Upper lobe of right lung (tissue), 1 donor: ENCODE measurements at regions not wholly inside any gene's neighbourhood (a gene's known extent, or its start where the extent isn't known, plus 50 kb on each side); places are given as distances from the start of the nearest gene placed in this dataset.
"Not testable (repeated sequence)": the region's sequence is repeated elsewhere in the genome, so short reads cannot be mapped to it uniquely, and the experiment has no call there.

Source experiments
- ATAC-seq: fragments of 200-7000 bp; cut with Tn5 transposase; one replicate; pipeline ENCODE4 v1.9.1; 2020; ENCODE audit warnings: mild to moderate bottlenecking, moderate library complexity
- DNase-seq: peaks from one replicate; pipeline ENCODE4 v3.0.0-alpha.2; 2020
- H3K27ac ChIP-seq: fragments of 200-600 bp; one replicate; pipeline ENCODE4 v1.8.0; 2022
- H3K27me3 ChIP-seq: fragments of 200-600 bp; one replicate; pipeline ENCODE4 v1.8.0; 2022; ENCODE audit warnings: mild to moderate bottlenecking
- H3K36me3 ChIP-seq: fragments of 200-600 bp; one replicate; pipeline ENCODE4 v1.8.0; 2022
- H3K4me1 ChIP-seq: fragments of 200-600 bp; one replicate; pipeline ENCODE4 v1.8.0; 2022
- H3K4me3 ChIP-seq: fragments of 200-600 bp; one replicate; pipeline ENCODE4 v1.8.0; 2022; ENCODE audit warnings: mild to moderate bottlenecking
- H3K9me3 ChIP-seq: fragments of 200-600 bp; one replicate; pipeline ENCODE4 v1.8.0; 2022
- CTCF ChIP-seq: fragments of 200-600 bp; IDR thresholded peaks from one replicate; pipeline ENCODE4 v1.8.0; 2022; ENCODE audit warnings: antibody characterized with exemption
- intact Hi-C: fragments of 100-400 bp; cut with DNase I; formaldehyde crosslinking; loops from one replicate; pipeline ENCODE4 v1.11.0; 2022
- donor health status: DM: no; HTN: yes; CAD: no; lungs with severe emphysema.

GRCh38 chr5:91777671-91778070, 394.6 kb upstream of the ARRDC3 start:
- TF ChIP-seq CTCF, result no peak
- no peak for DNase-seq
- Histone ChIP-seq H3K36me3 (no peaks in the 10 kb centered on the region), H3K4me3 (no peak overlapping the region), H3K27ac (no peak overlapping the region), H3K27me3 (no peaks in the 10 kb centered on the region), H3K4me1 (no peaks in the 10 kb centered on the region), H3K9me3 (no peaks in the 10 kb centered on the region)
- intact Hi-C loops, result no loop called here
- ATAC-seq, result no peak

- no peak for TF ChIP-seq CTCF
- Histone ChIP-seq H3K27ac (no peak overlapping the region), H3K36me3 (no peaks in the 10 kb centered on the region), H3K4me3 (no peak overlapping the region), H3K27me3 (no peaks in the 10 kb centered on the region), H3K9me3 (no peaks in the 10 kb centered on the region), H3K4me1 (no peaks in the 10 kb centered on the region)
- no peak for DNase-seq
- intact Hi-C loops, result no loop called here
- no peak for ATAC-seq
These were observed 393.1 kb upstream of the ARRDC3 start for GRCh38 chr5:91776249-91776648.

- intact Hi-C loops, result no loop called here
- Histone ChIP-seq H3K36me3 (no peaks in the 10 kb centered on the region), H3K27ac (no peak overlapping the region), H3K4me1 (no peaks in the 10 kb centered on the region), H3K27me3 (no peaks in the 10 kb centered on the region), H3K9me3 (no peaks in the 10 kb centered on the region), H3K4me3 (no peak overlapping the region)
- ATAC-seq, result no peak
- TF ChIP-seq CTCF, result no peak
- DNase-seq, result no peak
These were observed 387.3 kb upstream of the ARRDC3 start for GRCh38 chr5:91770400-91770799.

- ATAC-seq, H3K27me3 ChIP-seq, intact Hi-C loops: not testable (repeated sequence)
These were observed 374.3 kb upstream of the ARRDC3 start for GRCh38 chr5:91757383-91757782.

GRCh38 chr5:91754990-91755389, 371.9 kb upstream of the ARRDC3 start:
- ATAC-seq (no peak), DNase-seq (no peak)
- H3K27ac ChIP-seq, result no peak overlapping the region
- no peaks in the 10 kb centered on the region for H3K9me3 ChIP-seq
- H3K4me1 ChIP-seq, result no peaks in the 10 kb centered on the region
- intact Hi-C loops, result no loop called here
- H3K4me3 ChIP-seq, result no peak overlapping the region
- TF ChIP-seq CTCF, result no peak
- H3K27me3 ChIP-seq, result no peaks in the 10 kb centered on the region
- H3K36me3 ChIP-seq, result no peaks in the 10 kb centered on the region

More at GRCh38 chr5:91757383-91757782, 374.3 kb upstream of the ARRDC3 start:
- H3K9me3 ChIP-seq, H3K27ac ChIP-seq, H3K36me3 ChIP-seq, H3K4me3 ChIP-seq, H3K4me1 ChIP-seq, DNase-seq: not testable (repeated sequence)

- intact Hi-C loops, DNase-seq, H3K27me3 ChIP-seq, H3K27ac ChIP-seq, H3K9me3 ChIP-seq, H3K4me1 ChIP-seq, H3K36me3 ChIP-seq, H3K4me3 ChIP-seq, ATAC-seq: not testable (repeated sequence)
These were observed 361.4 kb upstream of the ARRDC3 start for GRCh38 chr5:91744470-91744869.

- Histone ChIP-seq H3K36me3 (no peaks in the 10 kb centered on the region), H3K27ac (no peak overlapping the region), H3K4me1 (no peaks in the 10 kb centered on the region), H3K27me3 (no peaks in the 10 kb centered on the region), H3K9me3 (no peaks in the 10 kb centered on the region), H3K4me3 (no peak overlapping the region)
- intact Hi-C loops, result no loop called here
- TF ChIP-seq CTCF, result no peak
- ATAC-seq (no peak), DNase-seq (no peak)
These were observed 359.4 kb upstream of the ARRDC3 start for GRCh38 chr5:91742550-91742949.
